HepG2 (cell line): ENCODE measurements at regions not wholly inside any gene's neighbourhood (a gene's known extent, or its start where the extent isn't known, plus 50 kb on each side); places are given as distances from the start of the nearest gene placed in this dataset.

Experiments
- ATAC-seq: fragments of 200-7000 bp; cut with Tn5 transposase; 3 replicates; pipeline ENCODE4 v1.9.1; 2020; ENCODE audit warnings: mild to moderate bottlenecking, moderate library complexity
- BruUV-seq: library from RNA; stranded (reverse); fragments of 400-500 nt; replicated peaks from 2 replicates; lab custom pipeline; 2021; lab: Mats Ljungman, UMichigan
- CTCF ChIA-PET: fragments of 300-600 bp; formaldehyde crosslinking; extraction: SDS; loops from one replicate; lab custom pipeline; 2021; ENCODE audit warnings: low total read pairs, inconsistent platforms, low intra/inter-chr PET ratio; lab: Yijun Ruan, JAX
- POLR2A ChIA-PET: fragments of 350-600 bp; sonication (Branson Sonifier 250); formaldehyde crosslinking; loops from one replicate; lab custom pipeline; 2020; ENCODE audit warnings: antibody characterized with exemption, inconsistent platforms; lab: Yijun Ruan, JAX
- DNase-seq: peaks from one replicate; pipeline ENCODE4 v3.0.0-alpha.2; 2015; ENCODE audit warnings: low spot score
- FAIRE-seq: peaks from 3 replicates; lab custom pipeline; 2011; peaks lifted over from hg19 to GRCh38; lab: Jason Lieb, UNC
- H2AFZ ChIP-seq: one replicate; pipeline ENCODE4 v1.6.1; 2011; ENCODE audit warnings: low read length, inconsistent platforms
- H3K27ac ChIP-seq: fragments of 300-600 bp; 3 replicates; pipeline ENCODE4 v1.8.0; 2011; ENCODE audit warnings: mixed run types, mild to moderate bottlenecking, mixed read lengths, low read length, inconsistent platforms; ENCODE audit not compliant: insufficient read depth; ENCODE audit errors: extremely low read length
- H3K27me3 ChIP-seq, 2 experiments: fragments of 200-600 bp in 1 of 2; 2 replicates in 1 of 2; 3 replicates in 1 of 2; pipeline versions ENCODE4 v1.6.0 to v1.8.0; 2011; ENCODE audit warnings: low read length in 2 of 2, mild to moderate bottlenecking in 2 of 2, moderate library complexity in 2 of 2, inconsistent platforms in 1 of 2; ENCODE audit not compliant: insufficient read depth in 2 of 2, control insufficient read depth in 1 of 2
- H3K36me3 ChIP-seq, 2 experiments: fragments of 200-600 bp in 1 of 2; replicated peaks in 1 of 2; 2 replicates in 1 of 2; 3 replicates in 1 of 2; pipeline versions ENCODE4 v1.5.1 to v1.8.0; 2011; ENCODE audit warnings: low read length in 2 of 2, inconsistent platforms in 1 of 2; ENCODE audit not compliant: insufficient read depth in 2 of 2, control insufficient read depth in 1 of 2
- H3K4me1 ChIP-seq: 2 replicates; pipeline ENCODE4 v1.5.1; 2012; ENCODE audit warnings: low read length, inconsistent platforms; ENCODE audit not compliant: insufficient read depth
- H3K4me2 ChIP-seq: 2 replicates; pipeline ENCODE4 v1.6.0; 2011; ENCODE audit warnings: low read depth, low read length, inconsistent platforms
- H3K4me3 ChIP-seq, 3 experiments: fragments of 200-600 bp in 1 of 3; sonication (generic), shearing (Covaris generic) in 1 of 3; replicated peaks in 1 of 3; 2 replicates each; pipeline ENCODE4 v1.5.1; 2011 to 2016; ENCODE audit warnings: low read length in 3 of 3, inconsistent platforms in 2 of 3, low read depth in 2 of 3, mild to moderate bottlenecking in 2 of 3, control low read depth in 1 of 3, mixed read lengths in 1 of 3; ENCODE audit not compliant: insufficient read depth in 1 of 3
- H3K79me2 ChIP-seq: one replicate; pipeline ENCODE4 v1.6.1; 2011; ENCODE audit warnings: low read length, inconsistent platforms; ENCODE audit not compliant: insufficient read depth
- H3K9ac ChIP-seq: 2 replicates; pipeline ENCODE4 v1.6.0; 2011; ENCODE audit warnings: mild to moderate bottlenecking, low read depth, low read length, inconsistent platforms; ENCODE audit not compliant: insufficient read depth
- H3K9me3 ChIP-seq: 2 replicates; pipeline ENCODE4 v1.5.1; 2012; ENCODE audit warnings: mild to moderate bottlenecking, low read length
- H4K20me1 ChIP-seq: 2 replicates; pipeline ENCODE4 v1.6.0; 2011; ENCODE audit warnings: inconsistent platforms, mild to moderate bottlenecking, low read length, moderate library complexity; ENCODE audit not compliant: insufficient read depth
- CEBPB ChIP-seq: IDR thresholded peaks from 2 replicates; pipeline ENCODE4 v1.6.1; 2011; ENCODE audit warnings: low read depth, low read length, improper control_type of control experiment, borderline replicate concordance
- DNMT1 ChIP-seq: sonication (generic); formaldehyde crosslinking; IDR thresholded peaks from 2 replicates; pipeline ENCODE4 v1.5.1; 2020; ENCODE audit warnings: mild to moderate bottlenecking, missing genetic modification reagents
- ETV6 ChIP-seq: sonication (generic); formaldehyde crosslinking; conservative IDR thresholded peaks from 2 replicates; pipeline ENCODE4 v1.4.0; 2020; ENCODE audit warnings: missing genetic modification reagents
- EZH2 ChIP-seq: conservative IDR thresholded peaks from 2 replicates; pipeline ENCODE4 v1.6.1; 2012; ENCODE audit warnings: mild to moderate bottlenecking, low read depth, low read length, moderate library complexity
- GABPA ChIP-seq, 2 experiments: IDR thresholded peaks; 2 replicates each; pipeline ENCODE4 v1.6.1; 2011 to 2016; ENCODE audit warnings: low read depth in 2 of 2, low read length in 1 of 2, missing biosample characterization in 1 of 2, missing genetic modification characterization in 1 of 2
- HNRNPH1 ChIP-seq: fragments of 200-400 bp; formaldehyde crosslinking; optimal IDR thresholded peaks from 2 replicates; pipeline ENCODE3; 2017; ENCODE audit warnings: mild to moderate bottlenecking, low read depth, low read length
- IKZF1 ChIP-seq: fragments of 450-650 bp; IDR thresholded peaks from 2 replicates; pipeline ENCODE4 v1.7.1; 2016
- KDM1A ChIP-seq: IDR thresholded peaks from 2 replicates; pipeline ENCODE4 v1.6.1; 2016; ENCODE audit warnings: missing compliant biosample characterization
- KDM5A ChIP-seq: fragments of 200-600 bp; sonication (generic); IDR thresholded peaks from 2 replicates; pipeline ENCODE4 v1.7.0; 2018; ENCODE audit warnings: antibody characterized with exemption, mild to moderate bottlenecking, low read length, borderline replicate concordance
- TEAD2 ChIP-seq: sonication (generic); formaldehyde crosslinking; IDR thresholded peaks from 2 replicates; pipeline ENCODE4 v1.9.0; 2021; ENCODE audit warnings: missing genetic modification reagents
- TP53 ChIP-seq: sonication (generic); formaldehyde crosslinking; conservative IDR thresholded peaks from 2 replicates; pipeline ENCODE4 v1.4.0; 2020; ENCODE audit warnings: missing genetic modification reagents
- ZBTB7A ChIP-seq: sonication (generic); formaldehyde crosslinking; IDR thresholded peaks from 2 replicates; pipeline ENCODE4 v1.8.0; 2022; ENCODE audit warnings: mild to moderate bottlenecking, missing genetic modification reagents
- ZFYVE20 ChIP-seq: sonication (generic); formaldehyde crosslinking; IDR thresholded peaks from 2 replicates; pipeline ENCODE4 v1.8.0; 2023; ENCODE audit warnings: low read depth, mild to moderate bottlenecking, moderate library complexity, missing genetic modification reagents, borderline replicate concordance
- WGBS: methylation state at CpG from one replicate; pipeline ENCODE4 v1.1.6; 2017; ENCODE audit warnings: low lambda C conversion rate; 5-methylcytosine and 5-hydroxymethylcytosine counted together
- in situ Hi-C: cut with HindIII; loops from 2 replicates; pipeline ENCODE4 v1.10.0; 2017; ENCODE audit warnings: low pct_unique_long_range_greater_than_20kb; ENCODE audit not compliant: extremely low pct_ligation_motif_present
- intact Hi-C: fragments of 100-400 bp; cut with micrococcal nuclease; formaldehyde crosslinking; loops from one replicate; pipeline ENCODE4 v1.10.0; 2022; ENCODE audit not compliant: unreplicated experiment
- TF ChIP-seq, protein P1 (sequence below): IDR thresholded peaks from 2 replicates; pipeline ENCODE4 v1.6.1; 2016
- TF ChIP-seq, protein P2 (sequence below): sonication (generic); formaldehyde crosslinking; conservative IDR thresholded peaks from 2 replicates; pipeline ENCODE4 v1.8.0; 2022; ENCODE audit warnings: mild to moderate bottlenecking, moderate library complexity, missing genetic modification reagents

DNA sequence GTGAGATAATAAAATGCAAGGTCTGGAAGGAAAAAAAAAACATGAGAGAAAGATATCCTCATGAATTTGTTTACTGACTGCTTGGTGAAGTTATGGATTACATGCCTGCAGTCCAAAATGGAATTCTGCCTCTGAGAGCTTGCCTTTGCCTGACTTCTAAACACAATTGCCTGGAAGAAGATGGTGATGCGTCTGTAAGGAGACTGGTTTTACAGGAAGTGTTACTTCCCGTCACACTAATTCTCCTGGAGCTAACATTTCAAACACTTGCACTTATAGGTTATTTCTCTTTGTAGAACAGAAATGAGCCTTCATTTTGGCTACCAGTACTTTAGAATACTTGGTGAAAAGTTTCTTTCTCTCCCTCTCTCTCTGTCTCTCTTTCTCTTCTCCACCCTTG, 884.3 kb downstream of the TSN start:
- BruUV-seq, result no TSS peak
- FAIRE-seq, result no peak

More for the DNA sequence above, 884.3 kb downstream of the TSN start:
- Histone ChIP-seq H4K20me1 (no peaks in the 10 kb centered on the region), H3K9me3 (no peaks in the 10 kb centered on the region), H2AFZ (no peak overlapping the region), H3K4me1 (no peaks in the 10 kb centered on the region), H3K4me3 (no peak overlapping the region), H3K4me2 (no peak overlapping the region), H3K79me2 (no peaks in the 10 kb centered on the region), H3K27me3 (no peaks in the 10 kb centered on the region), H3K36me3 (no peaks in the 10 kb centered on the region), H3K9ac (no peak overlapping the region), H3K27ac (no peak overlapping the region)
- intact Hi-C loops (no loop called here), in situ Hi-C loops (no loop called here)
- TF ChIP-seq TEAD2 (CRISPR knock-in tag) (no peak), ZBTB7A (CRISPR knock-in tag) (no peak), TP53 (CRISPR knock-in tag) (no peak), EZH2 (no peak), GABPA (IDR thresholded peaks at IDR 0.05; ENCODE audit: low read depth, low read length) (no peak), GABPA (CRISPR knock-in tag; IDR thresholded peaks at IDR 0.05; ENCODE audit: low read depth) (no peak), ZFYVE20 (no peak), KDM5A (no peak), IKZF1 (no peak), DNMT1 (CRISPR knock-in tag) (no peak), KDM1A (CRISPR knock-in tag) (no peak), ETV6 (no peak), CEBPB (no peak), HNRNPH1 (no peak)
- TF ChIP-seq, protein P1, sequence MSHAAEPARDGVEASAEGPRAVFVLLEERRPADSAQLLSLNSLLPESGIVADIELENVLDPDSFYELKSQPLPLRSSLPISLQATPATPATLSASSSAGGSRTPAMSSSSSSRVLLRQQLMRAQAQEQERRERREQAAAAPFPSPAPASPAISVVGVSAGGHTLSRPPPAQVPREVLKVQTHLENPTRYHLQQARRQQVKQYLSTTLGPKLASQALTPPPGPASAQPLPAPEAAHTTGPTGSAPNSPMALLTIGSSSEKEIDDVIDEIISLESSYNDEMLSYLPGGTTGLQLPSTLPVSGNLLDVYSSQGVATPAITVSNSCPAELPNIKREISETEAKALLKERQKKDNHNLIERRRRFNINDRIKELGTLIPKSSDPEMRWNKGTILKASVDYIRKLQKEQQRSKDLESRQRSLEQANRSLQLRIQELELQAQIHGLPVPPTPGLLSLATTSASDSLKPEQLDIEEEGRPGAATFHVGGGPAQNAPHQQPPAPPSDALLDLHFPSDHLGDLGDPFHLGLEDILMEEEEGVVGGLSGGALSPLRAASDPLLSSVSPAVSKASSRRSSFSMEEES (CRISPR knock-in tag), result no peak
- TF ChIP-seq, protein P2, sequence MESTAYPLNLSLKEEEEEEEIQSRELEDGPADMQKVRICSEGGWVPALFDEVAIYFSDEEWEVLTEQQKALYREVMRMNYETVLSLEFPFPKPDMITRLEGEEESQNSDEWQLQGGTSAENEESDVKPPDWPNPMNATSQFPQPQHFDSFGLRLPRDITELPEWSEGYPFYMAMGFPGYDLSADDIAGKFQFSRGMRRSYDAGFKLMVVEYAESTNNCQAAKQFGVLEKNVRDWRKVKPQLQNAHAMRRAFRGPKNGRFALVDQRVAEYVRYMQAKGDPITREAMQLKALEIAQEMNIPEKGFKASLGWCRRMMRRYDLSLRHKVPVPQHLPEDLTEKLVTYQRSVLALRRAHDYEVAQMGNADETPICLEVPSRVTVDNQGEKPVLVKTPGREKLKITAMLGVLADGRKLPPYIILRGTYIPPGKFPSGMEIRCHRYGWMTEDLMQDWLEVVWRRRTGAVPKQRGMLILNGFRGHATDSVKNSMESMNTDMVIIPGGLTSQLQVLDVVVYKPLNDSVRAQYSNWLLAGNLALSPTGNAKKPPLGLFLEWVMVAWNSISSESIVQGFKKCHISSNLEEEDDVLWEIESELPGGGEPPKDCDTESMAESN, result no peak
- no peak for DNase-seq
- WGBS, result 0% methylated on average over 2 of the region's 2 CpGs
- ChIA-PET POLR2A (no interaction called here), CTCF (no interaction called here)
- no peak for ATAC-seq
